ENCODE measurements at regions not wholly inside any gene's neighbourhood (a gene's known extent, or its start where the extent isn't known, plus 50 kb on each side); places are given as distances from the start of the nearest gene placed in this dataset.

GRCh38 chr14:53368066-53368465, 214.9 kb upstream of the DDHD1 start:
- no peaks in the 10 kb centered on the region for H3K27me3 ChIP-seq (replicated peaks in 1 of 4; ENCODE audit: control insufficient read depth in 3 of 4, extremely low read depth in 1 of 4, insufficient read depth in 3 of 4, low read length in 3 of 4)
- no peak for DNase-seq (ENCODE audit: low read depth in 1 of 2, low spot score in 2 of 2)
- no peak overlapping the region for H2BK12ac ChIP-seq (ENCODE audit: low read depth, low read length)
- no peaks in the 10 kb centered on the region for H3K79me1 ChIP-seq (ENCODE audit: low read depth, low read length)
- no peaks in the 10 kb centered on the region for H3K36me3 ChIP-seq (ENCODE audit: control insufficient read depth in 2 of 4, insufficient read depth in 4 of 4, low read length in 3 of 4)
- no peak overlapping the region for H2AFZ ChIP-seq (ENCODE audit: low read length)
- H3K56ac ChIP-seq (replicated peaks; ENCODE audit: insufficient read length, low read depth, low read length): no peak overlapping the region
- H3K9me3 ChIP-seq (ENCODE audit: insufficient read depth in 2 of 2, low read depth in 1 of 2, low read length in 1 of 2): peaks cover 0 to 4% of the 10 kb centered on the region in 2 experiments; a peak in 1 of 4 replicates
- WGBS, 2 experiments (ENCODE audit: extremely low coverage in 1 of 2, insufficient coverage in 1 of 2, insufficient read length in 1 of 2, insufficient replicate concordance in 2 of 2, low coverage in 1 of 2, low lambda C conversion rate in 2 of 2, missing lambda C conversion rate in 1 of 2): 90% methylated on average over 4 of the region's 4 CpGs; no CpG with 5 or more reads in 1 of the 2 experiments
- no peak for FAIRE-seq
- no peak overlapping the region for H3K18ac ChIP-seq (ENCODE audit: extremely low read depth, low read length)
- no peak overlapping the region for H4K8ac ChIP-seq (ENCODE audit: extremely low read depth, insufficient read depth, low read length)
- POLR2A ChIA-PET (ENCODE audit: partially characterized antibody): interaction anchor here (0.6 to 1.0 kb wide), 3 partner anchors 11 to 41 kb away, joined by 3 to 4 read pairs (median 3); no protein-coding TSS in a partner anchor
- no peak overlapping the region for H3K4ac ChIP-seq (replicated peaks; ENCODE audit: insufficient read length, low read depth, low read length)
- peaks cover 0 to 8% (median 5%) of the 10 kb centered on the region in 4 experiments; a peak in 3 of 7 replicates for H3K4me1 ChIP-seq (replicated peaks in 1 of 4; ENCODE audit: control insufficient read depth in 3 of 4, insufficient read depth in 4 of 4, low read length in 3 of 4)
- H3K14ac ChIP-seq (ENCODE audit: insufficient read length): no peak overlapping the region
- no peak overlapping the region for H2BK15ac ChIP-seq (ENCODE audit: low read length)
- no peak overlapping the region for H4K5ac ChIP-seq (ENCODE audit: insufficient read length, low read depth, low read length)
- CTCF ChIA-PET (ENCODE audit: partially characterized antibody): interaction anchor here (1.4 kb wide), 1 partner anchor 72 kb away, joined by 5 read pairs; no protein-coding TSS in a partner anchor
- no peak overlapping the region for H3K27ac ChIP-seq (ENCODE audit: low read depth, low read length)
- no peaks in the 10 kb centered on the region for H4K20me1 ChIP-seq (replicated peaks in 1 of 2; ENCODE audit: control insufficient read depth in 1 of 2, insufficient read depth in 2 of 2, low read length in 2 of 2)
- H4K91ac ChIP-seq (replicated peaks; ENCODE audit: insufficient read length, low read length): no peak overlapping the region
- no peak overlapping the region for H2BK20ac ChIP-seq (ENCODE audit: low read length)
- H3K9ac ChIP-seq (replicated peaks in 1 of 4; ENCODE audit: extremely low read depth in 1 of 4, low read depth in 3 of 4, low read length in 3 of 4): no peak overlapping the region
- H3K79me2 ChIP-seq (ENCODE audit: control insufficient read depth in 1 of 2, insufficient read depth in 2 of 2, low read length in 2 of 2): no peaks in the 10 kb centered on the region
- H2BK120ac ChIP-seq (replicated peaks; ENCODE audit: low read depth, low read length): no peak overlapping the region
- H3K23me2 ChIP-seq (ENCODE audit: low read depth, low read length): no peaks in the 10 kb centered on the region
- no peak overlapping the region for H3K4me2 ChIP-seq (ENCODE audit: insufficient read depth in 1 of 2, low read depth in 2 of 2, low read length in 2 of 2)
- no peak overlapping the region for H2AK5ac ChIP-seq (ENCODE audit: low read depth, low read length)
- no peak overlapping the region for H3K4me3 ChIP-seq (ENCODE audit: extremely low read depth in 1 of 4, insufficient read depth in 2 of 4, low read depth in 3 of 4, low read length in 4 of 4)
- no peak overlapping the region for H2BK5ac ChIP-seq (ENCODE audit: low read depth, low read length)
- H3K23ac ChIP-seq (ENCODE audit: insufficient read length): no peak overlapping the region
- TF ChIP-seq SP1 (IDR thresholded peaks at IDR 0.05; ENCODE audit: low read depth, low read length): no peak
- no peak for TF ChIP-seq BRCA1 (IDR thresholded peaks at IDR 0.05; ENCODE audit: low read depth, low read length)
- no peak for TF ChIP-seq KDM1A (IDR thresholded peaks at IDR 0.05; ENCODE audit: borderline replicate concordance, low read length)
- no peak for TF ChIP-seq RAD21 (IDR thresholded peaks at IDR 0.05 in 1 of 2, conservative IDR thresholded peaks at IDR 0.05 in 1 of 2; ENCODE audit: low read depth in 2 of 2, low read length in 2 of 2)
- TF ChIP-seq CBX5 (IDR thresholded peaks at IDR 0.05; ENCODE audit: low read depth, low read length): no peak

Measured in H1 (cell line).